Left lung (tissue), 4 donors: ENCODE measurements at regions not wholly inside any gene's neighbourhood (a gene's known extent, or its start where the extent isn't known, plus 50 kb on each side); places are given as distances from the start of the nearest gene placed in this dataset.

Source experiments
- ATAC-seq: fragments of 200-7000 bp; cut with Tn5 transposase; one replicate; pipeline ENCODE4 v1.9.1; 2020; ENCODE audit warnings: moderate library complexity
- DNase-seq, 4 donors: peaks; one replicate each; pipeline ENCODE4 v3.0.0-alpha.2; 2013 to 2020
- H3K27ac ChIP-seq, 2 donors: fragments of 200-600 bp; sonication (generic) in 1 of 2; one replicate each; pipeline versions ENCODE4 v1.5.0 to v1.8.0; 2020 to 2021
- H3K27me3 ChIP-seq, 2 donors: fragments of 200-600 bp; sonication (generic) in 1 of 2; one replicate each; pipeline versions ENCODE4 v1.5.0 to v1.8.0; 2020 to 2021
- H3K36me3 ChIP-seq, 2 donors: fragments of 200-600 bp; sonication (generic) in 1 of 2; one replicate each; pipeline versions ENCODE4 v1.5.0 to v1.8.0; 2020 to 2021
- H3K4me1 ChIP-seq, 2 donors: fragments of 200-600 bp; one replicate each; pipeline ENCODE4 v1.8.0; 2021
- H3K4me3 ChIP-seq, 2 donors: fragments of 200-600 bp; sonication (generic) in 1 of 2; one replicate each; pipeline versions ENCODE4 v1.5.0 to v1.8.0; 2020 to 2021; ENCODE audit warnings: mild to moderate bottlenecking in 1 of 2
- H3K9me3 ChIP-seq, 2 donors: fragments of 200-600 bp; sonication (generic) in 1 of 2; one replicate each; pipeline versions ENCODE4 v1.5.0 to v1.8.0; 2020 to 2021
- CTCF ChIP-seq, 2 donors: fragments of 200-600 bp; sonication (generic) in 1 of 2; IDR thresholded peaks; one replicate each; pipeline versions ENCODE4 v1.5.0 to v1.8.0; 2021; ENCODE audit warnings: antibody characterized with exemption in 2 of 2
- intact Hi-C, 2 donors: fragments of 100-400 bp; cut with DNase I; formaldehyde crosslinking; loops; one replicate each; pipeline versions ENCODE4 v1.11.2 to v1.14.2; 2022
- donor health status: DM: no; HTN: yes; CAD: no.
- donor health status: DM: no; HTN: no; CAD: no.

GRCh38 chr3:147956615-147957014, 547.5 kb downstream of the ZIC1 start:
- TF ChIP-seq CTCF (IDR thresholded peaks at IDR 0.05): no peak
- H3K27me3 ChIP-seq: no peaks in the 10 kb centered on the region
- no peak overlapping the region for H3K27ac ChIP-seq
- no peaks in the 10 kb centered on the region for H3K4me1 ChIP-seq
- ATAC-seq: no peak
- no peaks in the 10 kb centered on the region for H3K36me3 ChIP-seq
- no peak overlapping the region for H3K4me3 ChIP-seq
- intact Hi-C loops: no loop called here
- H3K9me3 ChIP-seq: peaks cover 0 to 4% of the 10 kb centered on the region in 2 donors
- no peak for DNase-seq

- H3K27ac ChIP-seq: no peak overlapping the region
- no peak for DNase-seq
Observed at GRCh38 chr3:147958754-147959153, 549.6 kb downstream of the ZIC1 start.

DNA sequence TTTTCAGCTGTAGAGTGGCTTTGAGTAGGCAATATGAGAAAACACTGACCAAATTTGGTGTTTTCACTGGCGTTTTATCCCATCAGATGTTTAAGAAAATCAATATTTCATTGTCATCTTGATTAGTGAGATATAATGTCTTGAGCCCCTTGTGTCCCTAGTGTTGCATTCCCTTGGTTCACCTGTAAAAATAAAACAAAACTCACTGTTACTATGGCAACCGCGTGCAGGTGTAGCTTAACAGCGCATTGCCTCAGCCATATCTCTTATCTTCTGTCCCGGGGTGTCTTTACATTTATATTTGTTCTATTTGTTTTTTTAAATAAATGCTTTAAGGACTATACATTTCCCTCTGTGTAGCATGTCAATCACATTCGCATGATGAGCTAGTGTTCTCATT, 551.6 kb downstream of the ZIC1 start:
- TF ChIP-seq CTCF (IDR thresholded peaks at IDR 0.05): no peak
- no peaks in the 10 kb centered on the region for H3K4me1 ChIP-seq
- ATAC-seq: no peak

More at GRCh38 chr3:147958754-147959153, 549.6 kb downstream of the ZIC1 start:
- no peak for ATAC-seq
- Histone ChIP-seq H3K36me3 (no peaks in the 10 kb centered on the region), H3K27me3 (no peaks in the 10 kb centered on the region), H3K4me1 (no peaks in the 10 kb centered on the region), H3K9me3 (peaks cover 0 to 4% of the 10 kb centered on the region in 2 donors), H3K4me3 (no peak overlapping the region)
- no peak for TF ChIP-seq CTCF (IDR thresholded peaks at IDR 0.05)
- intact Hi-C loops: no loop called here

DNA sequence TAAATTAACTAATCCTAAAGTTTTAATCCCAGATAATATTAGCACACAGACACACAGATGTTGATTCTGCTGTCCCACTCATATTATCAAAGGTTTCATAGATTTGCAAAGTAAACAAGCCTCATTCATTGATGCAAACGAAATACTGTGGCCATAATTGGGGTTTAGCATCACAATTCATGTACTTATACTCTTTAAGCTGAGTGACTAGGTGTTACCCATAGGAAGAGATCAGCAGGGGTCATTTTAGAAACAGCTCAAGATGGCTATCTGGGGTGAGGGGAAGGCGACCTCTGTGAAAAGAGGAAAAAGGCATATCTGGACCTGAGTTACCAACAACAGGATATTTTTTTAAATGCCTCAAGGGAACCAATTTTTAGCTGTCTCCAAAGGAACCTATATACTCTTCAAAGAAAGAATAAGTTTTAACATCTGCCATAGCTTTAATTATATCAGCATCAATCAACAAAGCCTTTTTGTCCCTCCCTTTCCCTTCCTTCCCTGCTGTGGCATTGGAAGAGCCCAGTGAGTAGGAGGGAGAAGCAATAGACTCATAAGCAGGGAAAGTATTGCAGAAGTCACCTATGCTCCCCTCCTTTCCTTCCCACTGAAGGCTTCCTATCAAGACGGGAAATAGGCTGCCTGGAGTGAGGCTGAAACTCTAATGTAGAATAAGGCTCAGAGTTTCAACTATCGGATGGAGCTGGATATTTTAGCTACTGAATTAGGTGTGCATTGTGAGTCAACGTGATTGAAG, 553.4 kb downstream of the ZIC1 start:
- TF ChIP-seq CTCF (IDR thresholded peaks at IDR 0.05): no peak
- no peak for ATAC-seq
- H3K36me3 ChIP-seq: no peaks in the 10 kb centered on the region
- no peaks in the 10 kb centered on the region for H3K27me3 ChIP-seq
- DNase-seq: no peak
- no peak overlapping the region for H3K4me3 ChIP-seq
- H3K9me3 ChIP-seq: no peaks in the 10 kb centered on the region
- no peak overlapping the region for H3K27ac ChIP-seq
- intact Hi-C loops: no loop called here
- no peaks in the 10 kb centered on the region for H3K4me1 ChIP-seq

More for the DNA sequence above, 551.6 kb downstream of the ZIC1 start:
- intact Hi-C loops: no loop called here
- Histone ChIP-seq H3K36me3 (no peaks in the 10 kb centered on the region), H3K4me3 (no peak overlapping the region), H3K27ac (no peak overlapping the region), H3K27me3 (no peaks in the 10 kb centered on the region), H3K9me3 (no peaks in the 10 kb centered on the region)
- DNase-seq: no peak

- ATAC-seq: no peak
- no peak overlapping the region for H3K27ac ChIP-seq
- no peaks in the 10 kb centered on the region for H3K4me1 ChIP-seq
- DNase-seq: no peak
- no peaks in the 10 kb centered on the region for H3K27me3 ChIP-seq
- H3K9me3 ChIP-seq: no peaks in the 10 kb centered on the region
- no peak overlapping the region for H3K4me3 ChIP-seq
- TF ChIP-seq CTCF (IDR thresholded peaks at IDR 0.05): no peak
- intact Hi-C loops: no loop called here
- no peaks in the 10 kb centered on the region for H3K36me3 ChIP-seq
Observed at GRCh38 chr3:147963711-147964110, 554.5 kb downstream of the ZIC1 start.
